ENCODE measurements at regions not wholly inside any gene's neighbourhood (a gene's known extent, or its start where the extent isn't known, plus 50 kb on each side); places are given as distances from the start of the nearest gene placed in this dataset.
"Not testable (repeated sequence)": the region's sequence is repeated elsewhere in the genome, so short reads cannot be mapped to it uniquely, and the experiment has no call there.

- not testable (repeated sequence) for DNase-seq
Measured at GRCh38 chr4:17436047-17436749, 75.7 kb downstream of the QDPR start.

GRCh38 chr4:17433827-17434226 is 78.1 kb downstream of the QDPR start:
- DNase-seq: no peak

- DNase-seq: no peak
Measured at GRCh38 chr4:17427991-17428390, 83.9 kb downstream of the QDPR start.

- DNase-seq: no peak
Measured at GRCh38 chr4:17426222-17426621, 85.7 kb downstream of the QDPR start.

GRCh38 chr4:17418010-17418409 is 93.9 kb downstream of the QDPR start:
- no peak for DNase-seq

- DNase-seq: no peak
Measured at GRCh38 chr4:17414392-17414791, 97.5 kb downstream of the QDPR start.

GRCh38 chr4:17400686-17401085 is 111.2 kb downstream of the QDPR start:
- DNase-seq: no peak

GRCh38 chr4:17398805-17399204 is 113.1 kb downstream of the QDPR start:
- no peak for DNase-seq

- no peak for DNase-seq
Measured at GRCh38 chr4:17398035-17398434, 113.9 kb downstream of the QDPR start.

- no peak for DNase-seq
Measured at GRCh38 chr4:17397611-17398010, 114.3 kb downstream of the QDPR start.

- peak; percentile 0 to 21 for DNase-seq
Measured at GRCh38 chr4:17385403-17385802, 126.5 kb downstream of the QDPR start.

GRCh38 chr4:17380347-17380746 is 131.5 kb downstream of the QDPR start:
- DNase-seq: no peak

GRCh38 chr4:17376205-17376604 is 135.7 kb downstream of the QDPR start:
- DNase-seq: no peak

GRCh38 chr4:17373666-17374065 is 138.2 kb downstream of the QDPR start:
- DNase-seq: no peak

GRCh38 chr4:17370818-17371217 is 141.1 kb downstream of the QDPR start:
- DNase-seq: no peak

- DNase-seq: no peak
Measured at GRCh38 chr4:17368408-17368807, 143.5 kb downstream of the QDPR start.

- DNase-seq: no peak
Measured at GRCh38 chr4:17367201-17367600, 144.7 kb downstream of the QDPR start.

- DNase-seq: no peak
Measured at GRCh38 chr4:17366496-17366895, 145.4 kb downstream of the QDPR start.

GRCh38 chr4:17362430-17362829 is 149.5 kb downstream of the QDPR start:
- no peak for DNase-seq

GRCh38 chr4:17358241-17358640 is 153.6 kb downstream of the QDPR start:
- no peak for DNase-seq

- DNase-seq: no peak
Measured at GRCh38 chr4:17356926-17357325, 155.0 kb downstream of the QDPR start.

- no peak for DNase-seq
Measured at GRCh38 chr4:17352357-17352756, 159.5 kb downstream of the QDPR start.

GRCh38 chr4:17347445-17347844 is 164.4 kb downstream of the QDPR start:
- DNase-seq: peak; percentile 20 to 31

GRCh38 chr4:17339376-17339775 is 172.5 kb downstream of the QDPR start:
- DNase-seq: no peak

GRCh38 chr4:17336986-17337385 is 174.9 kb downstream of the QDPR start:
- DNase-seq: no peak
